Esophagus mucosa (tissue), 1 donor: ENCODE measurements at regions not wholly inside any gene's neighbourhood (a gene's known extent, or its start where the extent isn't known, plus 50 kb on each side); places are given as distances from the start of the nearest gene placed in this dataset.

Source experiments
- ATAC-seq: fragments of 200-7000 bp; cut with Tn5 transposase; one replicate; pipeline ENCODE4 v1.9.1; 2020
- donor health status: DM: yes; HTN: yes; CAD: no.

DNA sequence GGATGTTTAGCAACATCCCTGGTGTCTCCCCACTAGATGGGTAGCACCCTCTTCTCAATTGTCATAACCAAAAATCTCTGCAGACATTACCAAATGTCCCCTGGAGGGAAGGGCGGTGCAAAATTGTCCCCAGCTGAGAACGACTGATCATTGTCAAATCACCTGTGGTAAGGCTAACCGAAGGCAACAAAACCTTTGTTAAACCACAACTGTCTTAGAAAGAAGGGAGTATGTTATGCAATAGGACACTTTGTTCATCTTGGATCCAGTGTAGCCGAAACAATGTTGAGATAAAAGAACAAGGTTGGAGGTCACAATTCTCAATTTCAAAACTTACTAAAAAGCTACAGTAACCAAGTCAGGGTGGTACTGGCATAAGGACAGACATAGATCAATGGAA is 50.3 kb upstream of the ST3GAL5 start:
- ATAC-seq, result no peak
